ENCODE measurements at regions not wholly inside any gene's neighbourhood (a gene's known extent, or its start where the extent isn't known, plus 50 kb on each side); places are given as distances from the start of the nearest gene placed in this dataset.

DNA sequence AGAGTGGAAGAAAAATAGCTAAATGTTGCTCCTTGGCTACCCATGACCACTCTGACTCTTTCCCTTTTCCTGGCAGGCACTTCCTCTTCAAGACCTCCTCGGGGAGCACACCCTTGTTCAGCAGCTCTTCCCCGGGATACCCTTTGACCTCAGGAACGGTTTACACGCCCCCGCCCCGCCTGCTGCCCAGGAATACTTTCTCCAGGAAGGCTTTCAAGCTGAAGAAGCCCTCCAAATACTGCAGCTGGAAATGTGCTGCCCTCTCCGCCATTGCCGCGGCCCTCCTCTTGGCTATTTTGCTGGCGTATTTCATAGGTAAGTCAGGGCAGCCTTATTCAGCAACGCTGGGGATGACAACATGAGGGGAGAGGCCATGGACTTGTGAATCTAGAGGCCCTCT, 298.6 kb upstream of the WWC1 start:
- Histone ChIP-seq H3K4me3 (replicated peaks in 1 of 3; ENCODE audit: insufficient read depth in 1 of 3, low read depth in 1 of 3, low read length in 3 of 3) (no peak overlapping the region), H3K9me3 (replicated peaks; ENCODE audit: control insufficient read depth, insufficient read depth, low read length) (no peaks in the 10 kb centered on the region), H3K9ac (replicated peaks; ENCODE audit: extremely low read depth, insufficient read depth, low read length) (no peak overlapping the region), H4K20me1 (replicated peaks; ENCODE audit: control insufficient read depth, extremely low read depth, insufficient read depth, low read length) (no peaks in the 10 kb centered on the region), H3K4me1 (ENCODE audit: control insufficient read depth, extremely low read depth, insufficient read depth, low read length) (no peaks in the 10 kb centered on the region), H2AFZ (ENCODE audit: low read depth, low read length) (no peak overlapping the region), H3K9me1 (replicated peaks; ENCODE audit: control insufficient read depth, extremely low read depth, insufficient read depth, low read length) (no peaks in the 10 kb centered on the region), H3K27ac (ENCODE audit: insufficient read depth, low read depth, low read length) (no peak overlapping the region), H3K79me2 (ENCODE audit: control insufficient read depth, insufficient read depth, low read length) (no peaks in the 10 kb centered on the region), H3K36me3 (ENCODE audit: control insufficient read depth in 2 of 2, extremely low read depth in 1 of 2, insufficient read depth in 2 of 2, low read length in 2 of 2) (no peaks in the 10 kb centered on the region), H3K27me3 (ENCODE audit: control insufficient read depth in 2 of 2, insufficient read depth in 2 of 2, low read length in 2 of 2) (no peaks in the 10 kb centered on the region), H3K4me2 (ENCODE audit: insufficient read depth, low read length) (no peak overlapping the region)
- dilution Hi-C loops (cut with MboI; ENCODE audit: extremely low pct_ligation_motif_present, low sequenced_read_pairs), result no loop called here
- CTCF ChIA-PET, result no interaction called here
- POLR2A ChIA-PET, result no interaction called here
- intact Hi-C loops (cut with micrococcal nuclease), result no loop called here
- TF ChIP-seq GATA2 (IDR thresholded peaks at IDR 0.05; ENCODE audit: insufficient read depth, insufficient read length, low read depth, low read length) (no peak), EZH2 (IDR thresholded peaks at IDR 0.05; ENCODE audit: borderline replicate concordance, low read depth, low read length, severe bottlenecking) (no peak), POLR2A (IDR thresholded peaks at IDR 0.05; ENCODE audit: low read depth, low read length) (no peak), MYC (IDR thresholded peaks at IDR 0.05; ENCODE audit: low read depth, low read length) (no peak)
- TF ChIP-seq, protein P1, sequence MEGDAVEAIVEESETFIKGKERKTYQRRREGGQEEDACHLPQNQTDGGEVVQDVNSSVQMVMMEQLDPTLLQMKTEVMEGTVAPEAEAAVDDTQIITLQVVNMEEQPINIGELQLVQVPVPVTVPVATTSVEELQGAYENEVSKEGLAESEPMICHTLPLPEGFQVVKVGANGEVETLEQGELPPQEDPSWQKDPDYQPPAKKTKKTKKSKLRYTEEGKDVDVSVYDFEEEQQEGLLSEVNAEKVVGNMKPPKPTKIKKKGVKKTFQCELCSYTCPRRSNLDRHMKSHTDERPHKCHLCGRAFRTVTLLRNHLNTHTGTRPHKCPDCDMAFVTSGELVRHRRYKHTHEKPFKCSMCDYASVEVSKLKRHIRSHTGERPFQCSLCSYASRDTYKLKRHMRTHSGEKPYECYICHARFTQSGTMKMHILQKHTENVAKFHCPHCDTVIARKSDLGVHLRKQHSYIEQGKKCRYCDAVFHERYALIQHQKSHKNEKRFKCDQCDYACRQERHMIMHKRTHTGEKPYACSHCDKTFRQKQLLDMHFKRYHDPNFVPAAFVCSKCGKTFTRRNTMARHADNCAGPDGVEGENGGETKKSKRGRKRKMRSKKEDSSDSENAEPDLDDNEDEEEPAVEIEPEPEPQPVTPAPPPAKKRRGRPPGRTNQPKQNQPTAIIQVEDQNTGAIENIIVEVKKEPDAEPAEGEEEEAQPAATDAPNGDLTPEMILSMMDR (IDR thresholded peaks at IDR 0.05; ENCODE audit: extremely low read depth in 1 of 2, insufficient read depth in 1 of 2, low read depth in 1 of 2, low read length in 2 of 2), result no peak
- TF ChIP-seq, protein P2, sequence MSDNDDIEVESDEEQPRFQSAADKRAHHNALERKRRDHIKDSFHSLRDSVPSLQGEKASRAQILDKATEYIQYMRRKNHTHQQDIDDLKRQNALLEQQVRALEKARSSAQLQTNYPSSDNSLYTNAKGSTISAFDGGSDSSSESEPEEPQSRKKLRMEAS (IDR thresholded peaks at IDR 0.05; ENCODE audit: insufficient read depth, insufficient read length), result no peak
- DNase-seq (ENCODE audit: low read depth, low spot score), result no peak
- no TSS peak for BruUV-seq (replicated peaks)
- FAIRE-seq, result no peak

DNA sequence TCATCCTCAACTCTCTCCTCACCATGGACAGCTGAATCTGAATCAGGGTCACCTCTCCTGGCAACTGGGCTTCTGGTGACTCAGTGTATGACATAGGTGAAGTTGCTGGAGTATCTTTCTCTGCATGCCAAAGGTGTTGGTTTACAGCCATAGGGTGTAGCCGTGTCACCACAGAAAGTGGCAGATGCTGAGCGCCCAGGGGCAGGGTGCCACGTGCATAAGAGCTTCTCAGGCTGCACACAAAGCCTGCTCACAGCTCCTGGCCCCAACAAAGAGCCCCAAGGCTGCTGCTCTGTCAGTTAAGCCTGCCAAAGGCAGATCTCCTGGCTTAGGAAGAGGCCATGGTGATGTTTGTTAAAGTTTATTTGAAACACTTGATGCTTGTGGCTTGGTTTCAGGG, 297.7 kb upstream of the WWC1 start:
- POLR2A ChIA-PET, result no interaction called here
- Histone ChIP-seq H3K27ac (ENCODE audit: insufficient read depth, low read depth, low read length) (no peak overlapping the region), H3K9ac (replicated peaks; ENCODE audit: extremely low read depth, insufficient read depth, low read length) (no peak overlapping the region), H3K36me3 (ENCODE audit: control insufficient read depth in 2 of 2, extremely low read depth in 1 of 2, insufficient read depth in 2 of 2, low read length in 2 of 2) (no peaks in the 10 kb centered on the region), H3K9me3 (replicated peaks; ENCODE audit: control insufficient read depth, insufficient read depth, low read length) (no peaks in the 10 kb centered on the region), H3K79me2 (ENCODE audit: control insufficient read depth, insufficient read depth, low read length) (no peaks in the 10 kb centered on the region), H2AFZ (ENCODE audit: low read depth, low read length) (no peak overlapping the region), H3K4me2 (ENCODE audit: insufficient read depth, low read length) (no peak overlapping the region), H3K27me3 (ENCODE audit: control insufficient read depth in 2 of 2, insufficient read depth in 2 of 2, low read length in 2 of 2) (no peaks in the 10 kb centered on the region), H4K20me1 (replicated peaks; ENCODE audit: control insufficient read depth, extremely low read depth, insufficient read depth, low read length) (no peaks in the 10 kb centered on the region), H3K4me1 (ENCODE audit: control insufficient read depth, extremely low read depth, insufficient read depth, low read length) (no peaks in the 10 kb centered on the region), H3K9me1 (replicated peaks; ENCODE audit: control insufficient read depth, extremely low read depth, insufficient read depth, low read length) (no peaks in the 10 kb centered on the region), H3K4me3 (replicated peaks in 1 of 3; ENCODE audit: insufficient read depth in 1 of 3, low read depth in 1 of 3, low read length in 3 of 3) (no peak overlapping the region)
- dilution Hi-C loops (cut with MboI; ENCODE audit: extremely low pct_ligation_motif_present, low sequenced_read_pairs), result no loop called here
- FAIRE-seq, result no peak
- intact Hi-C loops (cut with micrococcal nuclease), result no loop called here
- TF ChIP-seq, protein P2 (IDR thresholded peaks at IDR 0.05; ENCODE audit: insufficient read depth, insufficient read length), result no peak
- TF ChIP-seq POLR2A (IDR thresholded peaks at IDR 0.05; ENCODE audit: low read depth, low read length) (no peak), EZH2 (IDR thresholded peaks at IDR 0.05; ENCODE audit: borderline replicate concordance, low read depth, low read length, severe bottlenecking) (no peak), POLR2AphosphoS5 (IDR thresholded peaks at IDR 0.05; ENCODE audit: insufficient read depth, low read depth, low read length) (no peak), JUN (IDR thresholded peaks at IDR 0.05; ENCODE audit: borderline replicate concordance, insufficient read depth, insufficient read length, low read depth) (no peak), FOS (IDR thresholded peaks at IDR 0.05; ENCODE audit: borderline replicate concordance, insufficient read depth, low read length) (no peak), MYC (IDR thresholded peaks at IDR 0.05; ENCODE audit: low read depth, low read length) (no peak), GATA2 (IDR thresholded peaks at IDR 0.05; ENCODE audit: insufficient read depth, insufficient read length, low read depth, low read length) (no peak)
- TF ChIP-seq, protein P1 (IDR thresholded peaks at IDR 0.05; ENCODE audit: extremely low read depth in 1 of 2, insufficient read depth in 1 of 2, low read depth in 1 of 2, low read length in 2 of 2), result no peak
- no TSS peak for BruUV-seq (replicated peaks)
- no peak for DNase-seq (ENCODE audit: low read depth, low spot score)
- CTCF ChIA-PET, result no interaction called here

Data from endothelial cell of umbilical vein (primary cell).